H9 (cell line): ENCODE measurements at regions not wholly inside any gene's neighbourhood (a gene's known extent, or its start where the extent isn't known, plus 50 kb on each side); places are given as distances from the start of the nearest gene placed in this dataset.

Source experiments
- DNase-seq: peaks from one replicate; pipeline ENCODE4 v3.0.0-alpha.2; 2017
- H2AFZ ChIP-seq: one replicate; pipeline ENCODE4 v1.6.1; 2013; ENCODE audit warnings: mild to moderate bottlenecking, low read length, control low read depth, moderate library complexity
- H2AK5ac ChIP-seq: 2 replicates; pipeline ENCODE4 v1.6.1; 2013; ENCODE audit warnings: low read length, control low read depth, mixed read lengths; ENCODE audit not compliant: insufficient read length
- H2BK120ac ChIP-seq: one replicate; pipeline ENCODE4 v1.6.1; 2013; ENCODE audit warnings: low read depth, mild to moderate bottlenecking, low read length, control low read depth, inconsistent platforms; ENCODE audit not compliant: poor library complexity, severe bottlenecking
- H2BK12ac ChIP-seq: 2 replicates; pipeline ENCODE4 v1.6.1; 2013; ENCODE audit warnings: low read length, control low read depth, mixed read lengths, low read depth; ENCODE audit not compliant: insufficient read length
- H2BK15ac ChIP-seq: 2 replicates; pipeline ENCODE4 v1.6.1; 2013; ENCODE audit warnings: low read depth, low read length, control low read depth
- H2BK20ac ChIP-seq: one replicate; pipeline ENCODE4 v1.6.1; 2013; ENCODE audit warnings: low read depth, mild to moderate bottlenecking, low read length, control low read depth, inconsistent platforms; ENCODE audit not compliant: poor library complexity, severe bottlenecking
- H2BK5ac ChIP-seq: 2 replicates; pipeline ENCODE4 v1.6.1; 2013; ENCODE audit warnings: low read length, control low read depth, mixed read lengths; ENCODE audit not compliant: insufficient read length
- H3K14ac ChIP-seq: 2 replicates; pipeline ENCODE4 v1.6.1; 2013; ENCODE audit warnings: low read length, control low read depth; ENCODE audit not compliant: insufficient read depth
- H3K18ac ChIP-seq: 2 replicates; pipeline ENCODE4 v1.6.1; 2013; ENCODE audit warnings: low read depth, mild to moderate bottlenecking, mixed read lengths, low read length, control low read depth; ENCODE audit not compliant: insufficient read length
- H3K23ac ChIP-seq: 2 replicates; pipeline ENCODE4 v1.6.1; 2013; ENCODE audit warnings: low read length, control low read depth, mixed read lengths, low read depth; ENCODE audit not compliant: insufficient read length
- H3K23me2 ChIP-seq: 2 replicates; pipeline ENCODE4 v1.6.1; 2013; ENCODE audit warnings: low read depth, mild to moderate bottlenecking, mixed read lengths, low read length, control low read depth; ENCODE audit not compliant: insufficient read length, poor library complexity, severe bottlenecking
- H3K27ac ChIP-seq: 2 replicates; pipeline ENCODE4 v1.5.1; 2013; ENCODE audit warnings: low read length, control low read depth, mixed read lengths, low read depth; ENCODE audit not compliant: insufficient read length
- H3K27me3 ChIP-seq: 2 replicates; pipeline ENCODE4 v1.6.1; 2013; ENCODE audit warnings: low read length, control low read depth, inconsistent platforms; ENCODE audit not compliant: insufficient read depth
- H3K4ac ChIP-seq: 2 replicates; pipeline ENCODE4 v1.6.1; 2013; ENCODE audit warnings: low read depth, mild to moderate bottlenecking, control low read depth, inconsistent platforms, low read length, moderate library complexity
- H3K4me1 ChIP-seq: 2 replicates; pipeline ENCODE4 v1.6.1; 2013; ENCODE audit warnings: low read length, control low read depth, inconsistent platforms; ENCODE audit not compliant: insufficient read depth
- H3K4me2 ChIP-seq: 2 replicates; pipeline ENCODE4 v1.6.1; 2013; ENCODE audit warnings: low read length, control low read depth, mixed read lengths; ENCODE audit not compliant: insufficient read length, insufficient read depth
- H3K56ac ChIP-seq: 2 replicates; pipeline ENCODE4 v1.6.1; 2013; ENCODE audit warnings: low read depth, mild to moderate bottlenecking, mixed read lengths, low read length, control low read depth; ENCODE audit not compliant: insufficient read length
- H3K79me1 ChIP-seq: 2 replicates; pipeline ENCODE4 v1.6.1; 2013; ENCODE audit warnings: low read depth, mild to moderate bottlenecking, moderate library complexity, low read length, control low read depth, inconsistent platforms; ENCODE audit not compliant: insufficient read depth, poor library complexity, severe bottlenecking
- H3K79me2 ChIP-seq: 2 replicates; pipeline ENCODE4 v1.6.1; 2013; ENCODE audit warnings: low read length, control low read depth, inconsistent platforms; ENCODE audit not compliant: insufficient read depth
- H3K9ac ChIP-seq: 2 replicates; pipeline ENCODE4 v1.6.1; 2013; ENCODE audit warnings: low read length, control low read depth, mixed read lengths; ENCODE audit not compliant: insufficient read length; ENCODE audit errors: extremely low read depth
- H3K9me3 ChIP-seq: one replicate; pipeline ENCODE4 v1.6.1; 2013; ENCODE audit warnings: low read depth, low read length, inconsistent platforms; ENCODE audit not compliant: control insufficient read depth
- H3T11ph ChIP-seq: one replicate; pipeline ENCODE4 v1.6.1; 2013; ENCODE audit warnings: mild to moderate bottlenecking, low read length, control low read depth, inconsistent platforms
- H4K20me1 ChIP-seq: one replicate; pipeline ENCODE4 v1.6.1; 2013; ENCODE audit not compliant: control insufficient read depth, insufficient read length, insufficient read depth
- H4K5ac ChIP-seq: 2 replicates; pipeline ENCODE4 v1.6.1; 2013; ENCODE audit warnings: low read depth, mild to moderate bottlenecking, mixed read lengths, low read length, control low read depth; ENCODE audit not compliant: insufficient read length
- H4K8ac ChIP-seq: replicated peaks from 2 replicates; pipeline ENCODE4 v1.6.1; 2013; ENCODE audit warnings: low read length, control low read depth, mixed read lengths, low read depth; ENCODE audit not compliant: insufficient read length
- H4K91ac ChIP-seq: 2 replicates; pipeline ENCODE4 v1.6.1; 2013; ENCODE audit warnings: low read depth, mild to moderate bottlenecking, moderate library complexity, mixed read lengths, low read length, control low read depth; ENCODE audit not compliant: insufficient read length
- H3K27ac Mint-ChIP-seq, 3 experiments: 2 replicates in 2 of 3; 3 replicates in 1 of 3; pipeline ENCODE4 v1.8.0; 2020 to 2021; ENCODE audit warnings: mixed read lengths in 3 of 3, mild to moderate bottlenecking in 1 of 3, moderate library complexity in 1 of 3
- H3K27me3 Mint-ChIP-seq: 2 replicates; pipeline ENCODE4 v1.8.0; 2021; ENCODE audit warnings: low read depth, mild to moderate bottlenecking, moderate library complexity, mixed read lengths
- H3K36me3 Mint-ChIP-seq, 3 experiments: 2 replicates in 2 of 3; 3 replicates in 1 of 3; pipeline ENCODE4 v1.8.0; 2020 to 2021; ENCODE audit warnings: low read depth in 3 of 3, mixed read lengths in 3 of 3; ENCODE audit not compliant: insufficient read depth in 1 of 3
- H3K4me1 Mint-ChIP-seq, 2 experiments: 2 replicates each; pipeline ENCODE4 v1.8.0; 2020; ENCODE audit warnings: mixed read lengths in 2 of 2
- H3K4me3 Mint-ChIP-seq, 2 experiments: 2 replicates in 1 of 2; 3 replicates in 1 of 2; pipeline ENCODE4 v1.8.0; 2020 to 2021; ENCODE audit warnings: mild to moderate bottlenecking in 2 of 2, mixed read lengths in 2 of 2, moderate library complexity in 1 of 2
- H3K9me3 Mint-ChIP-seq, 2 experiments: 2 replicates in 1 of 2; 3 replicates in 1 of 2; pipeline ENCODE4 v1.8.0; 2020; ENCODE audit warnings: mild to moderate bottlenecking in 2 of 2, mixed read lengths in 2 of 2, moderate library complexity in 1 of 2
- CTCF ChIP-seq: fragments of 200-600 bp; sonication (generic); conservative IDR thresholded peaks from 3 replicates; pipeline ENCODE4 v1.8.0; 2021; ENCODE audit warnings: antibody characterized with exemption, mild to moderate bottlenecking
- WGBS: extraction: QIAGEN DNeasy Blood & Tissue Kit; methylation state at CpG from one replicate; pipeline ENCODE4 v1.1.7; 2013; ENCODE audit warnings: missing lambda C conversion rate, low lambda C conversion rate, mixed read lengths; ENCODE audit not compliant: insufficient read length; ENCODE audit errors: extremely low coverage; 5-methylcytosine and 5-hydroxymethylcytosine counted together

GRCh38 chr17:70370816-70371215, 201.5 kb downstream of the KCNJ2 start:
- no peak overlapping the region for H3K14ac ChIP-seq
- H3K23me2 ChIP-seq = no peaks in the 10 kb centered on the region
- H4K8ac ChIP-seq = no peak overlapping the region
- H3K9me3 ChIP-seq = no peaks in the 10 kb centered on the region
- no peak overlapping the region for H3K18ac ChIP-seq
- H2BK12ac ChIP-seq = no peak overlapping the region
- H3K4ac ChIP-seq = no peak overlapping the region
- Mint-ChIP-seq H3K27me3 (no peaks in the 10 kb centered on the region), H3K9me3 (0 out of 5 replicates have a peak, but pooled peaks cover 0 to 4% of the 10 kb centered on the region in 2 experiments), H3K27ac (no peak overlapping the region), H3K4me1 (peaks cover 7 to 13% of the 10 kb centered on the region in 2 experiments), H3K4me3 (no peak overlapping the region), H3K36me3 (no peaks in the 10 kb centered on the region; a peak in 1 of 7 replicates)
- WGBS = no CpG with 5 or more reads among the region's 4 CpGs
- H3K79me2 ChIP-seq = no peaks in the 10 kb centered on the region
- H3K27me3 ChIP-seq = no peaks in the 10 kb centered on the region
- no peak overlapping the region for H3K27ac ChIP-seq
- no peak overlapping the region for H2BK120ac ChIP-seq
- H2BK5ac ChIP-seq = no peak overlapping the region
- no peak overlapping the region for H3K4me2 ChIP-seq
- H3K4me1 ChIP-seq = no peaks in the 10 kb centered on the region; the same call in 1 of the 2 replicates
- H4K5ac ChIP-seq = no peak overlapping the region
- DNase-seq = no peak
- no peak overlapping the region for H2AFZ ChIP-seq
- no peak overlapping the region for H3K23ac ChIP-seq
- TF ChIP-seq CTCF = no peak
- no peak overlapping the region for H2AK5ac ChIP-seq
- H2BK15ac ChIP-seq = no peak overlapping the region
- no peak overlapping the region for H3K56ac ChIP-seq
- H3K9ac ChIP-seq = no peak overlapping the region
- H4K20me1 ChIP-seq = no peaks in the 10 kb centered on the region
- no peaks in the 10 kb centered on the region for H3K79me1 ChIP-seq
- no peak overlapping the region for H2BK20ac ChIP-seq
- H4K91ac ChIP-seq = no peak overlapping the region
- no peak overlapping the region for H3T11ph ChIP-seq
